ENCODE measurements at regions not wholly inside any gene's neighbourhood (a gene's known extent, or its start where the extent isn't known, plus 50 kb on each side); places are given as distances from the start of the nearest gene placed in this dataset.

- no peaks in the 10 kb centered on the region for H3K36me3 ChIP-seq (ENCODE audit: insufficient read depth, low read length)
- no peaks in the 10 kb centered on the region for H3K79me2 ChIP-seq (ENCODE audit: insufficient read depth, low read length)
- H3K9me3 ChIP-seq (ENCODE audit: insufficient read depth, low read depth, low read length) = no peaks in the 10 kb centered on the region
- no peaks in the 10 kb centered on the region for H3K27me3 ChIP-seq (ENCODE audit: insufficient read depth, low read length, poor library complexity, severe bottlenecking)
- TF ChIP-seq EZH2phosphoT487 (IDR thresholded peaks at IDR 0.05; ENCODE audit: borderline replicate concordance) = no peak
- TF ChIP-seq CTCF (conservative IDR thresholded peaks at IDR 0.05; ENCODE audit: low read length) = no peak
- peaks cover 6% of the 10 kb centered on the region for H3K4me1 ChIP-seq (ENCODE audit: insufficient read depth, low read length, poor library complexity, severe bottlenecking)
- no peak overlapping the region for H3K9ac ChIP-seq (ENCODE audit: low read depth, low read length, poor library complexity, severe bottlenecking)
- H2AFZ ChIP-seq (ENCODE audit: low read length) = no peak overlapping the region
- no peaks in the 10 kb centered on the region for H3K9me2 ChIP-seq (replicated peaks; ENCODE audit: low read depth, low read length)
- no peaks in the 10 kb centered on the region for H3F3A ChIP-seq (ENCODE audit: low read depth)
- no peak overlapping the region for H3K4me3 ChIP-seq (ENCODE audit: low read length, poor library complexity, severe bottlenecking)
- H4K20me1 ChIP-seq (ENCODE audit: insufficient read depth, low read length, poor library complexity, severe bottlenecking) = no peaks in the 10 kb centered on the region
- H3K4me2 ChIP-seq (ENCODE audit: low read depth, low read length, poor library complexity, severe bottlenecking) = no peak overlapping the region
Observed at GRCh38 chr13:63880705-63881104, 2465.1 kb upstream of the PCDH20 start.

- H3K27me3 ChIP-seq (ENCODE audit: insufficient read depth, low read length, poor library complexity, severe bottlenecking) = no peaks in the 10 kb centered on the region
- H3F3A ChIP-seq (ENCODE audit: low read depth) = no peaks in the 10 kb centered on the region
- no peaks in the 10 kb centered on the region for H4K20me1 ChIP-seq (ENCODE audit: insufficient read depth, low read length, poor library complexity, severe bottlenecking)
- H3K4me2 ChIP-seq (ENCODE audit: low read depth, low read length, poor library complexity, severe bottlenecking) = no peak overlapping the region
- H3K4me1 ChIP-seq (ENCODE audit: insufficient read depth, low read length, poor library complexity, severe bottlenecking) = no peaks in the 10 kb centered on the region
- H3K9ac ChIP-seq (ENCODE audit: low read depth, low read length, poor library complexity, severe bottlenecking) = no peak overlapping the region
- H3K9me3 ChIP-seq (ENCODE audit: insufficient read depth, low read depth, low read length) = no peaks in the 10 kb centered on the region
- no peaks in the 10 kb centered on the region for H3K9me2 ChIP-seq (replicated peaks; ENCODE audit: low read depth, low read length)
- no peaks in the 10 kb centered on the region for H3K79me2 ChIP-seq (ENCODE audit: insufficient read depth, low read length)
- H3K4me3 ChIP-seq (ENCODE audit: low read length, poor library complexity, severe bottlenecking) = no peak overlapping the region
- H3K36me3 ChIP-seq (ENCODE audit: insufficient read depth, low read length) = no peaks in the 10 kb centered on the region
- no peak overlapping the region for H2AFZ ChIP-seq (ENCODE audit: low read length)
- TF ChIP-seq CTCF (conservative IDR thresholded peaks at IDR 0.05; ENCODE audit: low read length) (no peak), EZH2phosphoT487 (IDR thresholded peaks at IDR 0.05; ENCODE audit: borderline replicate concordance) (no peak)
Observed at GRCh38 chr13:63873936-63874335, 2458.3 kb upstream of the PCDH20 start.

GRCh38 chr13:63864171-63864902 lies 2448.7 kb upstream of the PCDH20 start:
- Histone ChIP-seq H3K27me3 (ENCODE audit: insufficient read depth, low read length, poor library complexity, severe bottlenecking) (no peaks in the 10 kb centered on the region), H3K9ac (ENCODE audit: low read depth, low read length, poor library complexity, severe bottlenecking) (no peak overlapping the region), H3K4me3 (ENCODE audit: low read length, poor library complexity, severe bottlenecking) (no peak overlapping the region), H3K9me3 (ENCODE audit: insufficient read depth, low read depth, low read length) (no peaks in the 10 kb centered on the region), H3K9me2 (replicated peaks; ENCODE audit: low read depth, low read length) (no peaks in the 10 kb centered on the region), H3K4me2 (ENCODE audit: low read depth, low read length, poor library complexity, severe bottlenecking) (no peak overlapping the region), H3F3A (ENCODE audit: low read depth) (no peaks in the 10 kb centered on the region), H2AFZ (ENCODE audit: low read length) (no peak overlapping the region; the same call in 1 of the 2 replicates), H4K20me1 (ENCODE audit: insufficient read depth, low read length, poor library complexity, severe bottlenecking) (no peaks in the 10 kb centered on the region), H3K79me2 (ENCODE audit: insufficient read depth, low read length) (no peaks in the 10 kb centered on the region), H3K4me1 (ENCODE audit: insufficient read depth, low read length, poor library complexity, severe bottlenecking) (no peaks in the 10 kb centered on the region), H3K36me3 (ENCODE audit: insufficient read depth, low read length) (no peaks in the 10 kb centered on the region)
- TF ChIP-seq CTCF (conservative IDR thresholded peaks at IDR 0.05; ENCODE audit: low read length) = no peak
- TF ChIP-seq EZH2phosphoT487 (IDR thresholded peaks at IDR 0.05; ENCODE audit: borderline replicate concordance) = no peak

All from Loucy (cell line).